Gastroesophageal sphincter (tissue), 3 donors: ENCODE measurements at regions not wholly inside any gene's neighbourhood (a gene's known extent, or its start where the extent isn't known, plus 50 kb on each side); places are given as distances from the start of the nearest gene placed in this dataset.

Source experiments
- CTCF ChIP-seq, 4 experiments: fragments of 200-600 bp in 2 of 4; fragments of 450-650 bp in 2 of 4; sonication (generic) in 1 of 4; IDR thresholded peaks; one replicate each; pipeline ENCODE4 v1.5.1; 2017 to 2019; ENCODE audit warnings: antibody characterized with exemption in 4 of 4, mild to moderate bottlenecking in 2 of 4, moderate library complexity in 2 of 4
- EP300 ChIP-seq: sonication (generic); formaldehyde crosslinking; IDR thresholded peaks from one replicate; pipeline ENCODE4 v1.6.1; 2017; ENCODE audit warnings: antibody characterized with exemption, mild to moderate bottlenecking
- POLR2A ChIP-seq, 2 donors: fragments of 450-650 bp; IDR thresholded peaks; one replicate each; pipeline ENCODE4 v1.6.1; 2017; ENCODE audit warnings: antibody characterized with exemption in 2 of 2, mild to moderate bottlenecking in 2 of 2, moderate library complexity in 1 of 2
- POLR2AphosphoS5 ChIP-seq: sonication (generic); formaldehyde crosslinking; IDR thresholded peaks from one replicate; pipeline ENCODE4 v1.6.1; 2017; ENCODE audit warnings: antibody characterized with exemption

GRCh38 chr2:180905461-180905860 is 74.9 kb upstream of the UBE2E3 start:
- no peak for TF ChIP-seq CTCF (IDR thresholded peaks at IDR 0.05)
- TF ChIP-seq EP300 = no peak
- no peak for TF ChIP-seq POLR2A (IDR thresholded peaks at IDR 0.05)
- TF ChIP-seq POLR2AphosphoS5 = no peak
